ENCODE measurements at regions not wholly inside any gene's neighbourhood (a gene's known extent, or its start where the extent isn't known, plus 50 kb on each side); places are given as distances from the start of the nearest gene placed in this dataset.
"Not testable (repeated sequence)": the region's sequence is repeated elsewhere in the genome, so short reads cannot be mapped to it uniquely, and the experiment has no call there.

DNA sequence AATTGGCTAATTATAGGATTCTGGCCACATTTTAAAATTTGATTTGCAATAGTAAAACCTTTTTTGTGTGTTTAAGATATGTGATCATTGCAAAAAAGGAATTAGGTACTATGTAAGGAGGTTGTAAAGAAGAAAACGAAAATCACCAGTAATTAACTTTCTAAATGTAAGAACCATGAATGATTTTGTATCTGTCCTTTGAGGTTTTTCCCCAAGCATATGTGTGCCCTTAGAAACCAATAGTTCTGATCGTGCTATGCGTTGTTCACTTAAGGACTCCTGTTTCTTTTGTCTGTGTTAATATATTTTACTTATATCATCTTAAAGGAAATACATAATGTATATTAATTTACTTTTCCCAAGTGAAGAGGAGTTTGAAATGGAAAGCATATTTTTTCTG is 410.2 kb downstream of the PSAT1 start:
- H3K4me3 ChIP-seq (ENCODE audit: low read length in 2 of 2), result no peak overlapping the region
- no peak overlapping the region for H3K9ac ChIP-seq (ENCODE audit: low read length in 2 of 2)
- H3K36me3 ChIP-seq (ENCODE audit: control insufficient read depth in 2 of 2, insufficient read depth in 2 of 2, low read length in 2 of 2), result no peaks in the 10 kb centered on the region
- no peak overlapping the region for H3K27ac ChIP-seq (ENCODE audit: low read length)
- H3K4me1 ChIP-seq (ENCODE audit: control insufficient read depth, insufficient read depth, low read length), result no peaks in the 10 kb centered on the region
- no peaks in the 10 kb centered on the region for H3K27me3 ChIP-seq (ENCODE audit: control insufficient read depth in 1 of 2, insufficient read depth in 2 of 2, low read length in 2 of 2)
- no peaks in the 10 kb centered on the region for H3K9me3 ChIP-seq (ENCODE audit: control insufficient read depth in 2 of 2, low read length in 2 of 2)

DNA sequence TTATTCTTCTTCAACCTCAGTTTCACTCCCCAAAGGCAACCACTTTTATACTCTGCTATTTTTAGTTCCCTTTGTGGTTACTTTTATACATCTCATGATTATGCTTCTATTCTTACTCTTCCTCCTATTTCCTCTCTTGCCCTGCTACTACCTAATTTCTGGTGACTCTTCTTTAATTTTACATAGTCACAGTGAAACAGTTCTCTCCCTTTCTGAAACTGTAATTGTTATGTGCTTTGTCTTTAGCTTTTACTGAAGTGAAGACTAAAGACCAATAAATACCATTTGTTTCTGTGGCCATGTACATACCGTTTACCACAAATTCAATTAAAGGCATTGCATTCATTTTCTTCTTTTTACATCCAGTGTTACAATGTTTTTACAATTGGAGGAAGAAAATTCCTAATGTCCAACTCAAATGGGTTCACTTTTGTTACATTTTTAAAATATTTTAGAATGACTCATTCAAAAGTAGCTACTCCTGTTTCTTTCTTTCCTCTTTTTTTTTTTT is 410.6 kb downstream of the PSAT1 start:
- no peaks in the 10 kb centered on the region for H3K36me3 ChIP-seq (ENCODE audit: control insufficient read depth in 2 of 2, insufficient read depth in 2 of 2, low read length in 2 of 2)
- no peak overlapping the region for H3K27ac ChIP-seq (ENCODE audit: low read length)
- H3K27me3 ChIP-seq (ENCODE audit: control insufficient read depth in 1 of 2, insufficient read depth in 2 of 2, low read length in 2 of 2), result no peaks in the 10 kb centered on the region
- H3K9me3 ChIP-seq (ENCODE audit: control insufficient read depth in 2 of 2, low read length in 2 of 2), result no peaks in the 10 kb centered on the region
- H3K4me3 ChIP-seq (ENCODE audit: low read length in 2 of 2), result no peak overlapping the region
- no peak overlapping the region for H3K9ac ChIP-seq (ENCODE audit: low read length in 2 of 2)
- H3K4me1 ChIP-seq (ENCODE audit: control insufficient read depth, insufficient read depth, low read length), result no peaks in the 10 kb centered on the region

DNA sequence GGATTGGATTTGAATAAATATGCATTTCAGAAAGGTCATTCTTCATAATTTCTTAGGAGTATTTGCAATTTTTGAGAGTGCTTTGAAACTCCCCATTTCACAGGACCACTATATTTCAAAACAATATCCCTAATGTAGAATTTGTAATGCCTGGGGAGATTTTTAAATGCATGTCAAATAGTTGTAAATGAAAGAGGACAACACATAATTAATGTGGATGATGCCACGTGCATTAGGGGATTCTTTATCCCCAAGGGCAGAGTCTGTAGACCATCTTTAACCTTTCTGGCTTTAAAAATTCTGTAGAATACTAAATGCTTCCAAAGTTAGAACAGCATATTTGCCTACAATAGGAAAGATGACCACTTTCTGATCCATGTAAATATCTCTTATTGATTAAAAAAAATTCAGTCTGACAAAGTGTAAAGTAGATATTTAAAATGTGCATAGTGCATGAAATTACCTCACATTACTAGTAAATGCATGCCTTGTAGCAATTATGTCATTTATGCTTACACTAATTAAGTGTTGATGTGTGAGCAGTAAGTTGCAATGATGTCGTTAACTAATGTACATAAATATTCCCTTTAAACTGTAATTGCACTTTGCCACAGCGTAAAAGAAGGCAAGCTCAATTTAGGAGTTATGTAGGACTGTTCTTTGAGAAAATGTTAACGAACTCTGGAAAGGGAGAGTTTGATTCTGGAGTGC is 416.1 kb downstream of the PSAT1 start:
- H3K9me3 ChIP-seq (ENCODE audit: control insufficient read depth in 2 of 2, low read length in 2 of 2), result no peaks in the 10 kb centered on the region
- H3K27me3 ChIP-seq (ENCODE audit: control insufficient read depth in 1 of 2, insufficient read depth in 2 of 2, low read length in 2 of 2), result no peaks in the 10 kb centered on the region
- H3K4me3 ChIP-seq (ENCODE audit: low read length in 2 of 2), result no peak overlapping the region
- no peaks in the 10 kb centered on the region for H3K36me3 ChIP-seq (ENCODE audit: control insufficient read depth in 2 of 2, insufficient read depth in 2 of 2, low read length in 2 of 2)
- H3K4me1 ChIP-seq (ENCODE audit: control insufficient read depth, insufficient read depth, low read length), result no peaks in the 10 kb centered on the region
- no peak overlapping the region for H3K27ac ChIP-seq (ENCODE audit: low read length)
- H3K9ac ChIP-seq (ENCODE audit: low read length in 2 of 2), result no peak overlapping the region

DNA sequence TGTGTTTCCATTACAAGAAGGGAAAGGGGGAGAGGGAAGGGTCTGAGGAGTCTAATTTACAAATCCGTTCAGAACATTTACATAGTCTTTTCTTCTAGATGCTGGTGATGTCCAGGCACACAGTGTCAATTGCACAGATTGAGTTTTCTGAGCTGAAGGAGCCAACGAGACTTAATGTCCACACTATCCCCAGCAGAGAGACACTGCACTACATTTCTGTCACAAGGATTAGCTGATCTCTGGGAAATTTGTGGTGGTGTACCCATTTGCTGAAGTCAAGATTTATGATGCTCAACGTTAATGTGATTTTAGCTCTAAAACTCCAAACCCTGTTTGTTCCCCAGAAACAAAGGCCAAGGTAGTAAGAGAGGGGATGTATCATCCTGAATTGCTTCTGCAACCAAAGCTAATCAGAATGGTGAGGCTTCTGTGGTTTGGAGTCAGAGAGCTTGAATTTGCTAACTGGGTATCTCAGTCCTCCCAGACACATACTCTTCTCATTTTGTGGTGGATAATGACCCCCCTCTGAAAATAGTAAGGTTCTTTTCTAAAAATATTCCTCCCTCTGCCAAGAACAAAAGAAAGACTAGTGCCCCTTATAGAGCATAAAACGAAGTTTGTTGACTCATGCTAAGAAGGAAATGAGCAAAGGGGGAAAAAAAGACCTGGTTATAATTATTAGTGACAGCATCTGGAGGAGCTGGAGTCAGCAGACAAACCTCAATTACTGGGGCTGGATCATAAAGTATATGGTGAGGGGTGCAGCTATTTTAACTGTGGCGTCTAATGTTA is 416.9 kb downstream of the PSAT1 start:
- H3K9me3 ChIP-seq (ENCODE audit: control insufficient read depth in 2 of 2, low read length in 2 of 2), result no peaks in the 10 kb centered on the region
- no peak overlapping the region for H3K27ac ChIP-seq (ENCODE audit: low read length)
- no peak overlapping the region for H3K9ac ChIP-seq (ENCODE audit: low read length in 2 of 2)
- H3K27me3 ChIP-seq (ENCODE audit: control insufficient read depth in 1 of 2, insufficient read depth in 2 of 2, low read length in 2 of 2), result no peaks in the 10 kb centered on the region
- no peaks in the 10 kb centered on the region for H3K4me1 ChIP-seq (ENCODE audit: control insufficient read depth, insufficient read depth, low read length)
- no peaks in the 10 kb centered on the region for H3K36me3 ChIP-seq (ENCODE audit: control insufficient read depth in 2 of 2, insufficient read depth in 2 of 2, low read length in 2 of 2)
- H3K4me3 ChIP-seq (ENCODE audit: low read length in 2 of 2), result no peak overlapping the region

DNA sequence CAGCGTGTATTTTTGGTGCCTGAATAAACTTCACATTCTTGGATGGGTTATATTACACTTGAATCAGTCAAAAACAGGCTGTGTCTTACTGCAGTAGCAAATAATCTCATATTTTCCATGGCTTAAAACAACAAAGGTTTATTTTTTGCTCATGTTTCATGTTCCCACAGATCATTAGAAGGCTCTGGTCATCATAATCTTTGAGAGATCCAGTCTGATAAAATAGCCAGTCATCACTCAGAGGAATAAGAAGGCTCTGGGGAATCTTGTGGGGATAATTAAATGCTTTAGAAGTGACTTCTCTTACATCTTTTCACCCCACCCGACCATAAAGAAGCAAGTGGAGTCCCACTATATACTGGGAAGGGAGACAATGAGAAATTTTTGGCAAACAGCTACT is 417.7 kb downstream of the PSAT1 start:
- no peak overlapping the region for H3K27ac ChIP-seq (ENCODE audit: low read length)
- H3K4me3 ChIP-seq (ENCODE audit: low read length in 2 of 2), result no peak overlapping the region
- no peaks in the 10 kb centered on the region for H3K36me3 ChIP-seq (ENCODE audit: control insufficient read depth in 2 of 2, insufficient read depth in 2 of 2, low read length in 2 of 2)
- H3K9me3 ChIP-seq (ENCODE audit: control insufficient read depth in 2 of 2, low read length in 2 of 2), result no peaks in the 10 kb centered on the region
- H3K4me1 ChIP-seq (ENCODE audit: control insufficient read depth, insufficient read depth, low read length), result no peaks in the 10 kb centered on the region
- no peak overlapping the region for H3K9ac ChIP-seq (ENCODE audit: low read length in 2 of 2)
- no peaks in the 10 kb centered on the region for H3K27me3 ChIP-seq (ENCODE audit: control insufficient read depth in 1 of 2, insufficient read depth in 2 of 2, low read length in 2 of 2)

DNA sequence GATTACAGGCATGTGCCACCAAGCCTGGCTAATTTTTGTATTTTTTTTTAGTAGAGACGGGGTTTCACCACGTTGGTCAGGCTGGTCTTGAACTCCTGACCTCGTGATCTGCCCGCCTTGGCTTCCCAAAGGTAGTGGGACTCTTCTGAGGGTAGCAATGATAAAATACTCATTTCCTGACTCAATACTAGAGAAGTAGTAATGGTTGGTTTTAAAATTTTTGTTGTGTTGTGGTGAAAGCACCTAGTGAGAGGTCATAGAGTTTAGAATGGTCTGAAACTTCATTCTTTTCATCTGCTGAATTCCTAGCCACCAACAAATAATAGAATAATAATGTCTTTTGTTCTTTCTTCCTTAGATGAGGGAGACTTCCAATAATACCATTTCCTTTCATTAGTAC is 422.1 kb downstream of the PSAT1 start:
- not testable (repeated sequence) for H3K9me3 ChIP-seq (ENCODE audit: control insufficient read depth in 2 of 2, low read length in 2 of 2); H3K27ac ChIP-seq (ENCODE audit: low read length); H3K4me3 ChIP-seq (ENCODE audit: low read length in 2 of 2); H3K27me3 ChIP-seq (ENCODE audit: control insufficient read depth in 1 of 2, insufficient read depth in 2 of 2, low read length in 2 of 2); H3K4me1 ChIP-seq (ENCODE audit: control insufficient read depth, insufficient read depth, low read length); H3K36me3 ChIP-seq (ENCODE audit: control insufficient read depth in 2 of 2, insufficient read depth in 2 of 2, low read length in 2 of 2); H3K9ac ChIP-seq (ENCODE audit: low read length in 2 of 2)

DNA sequence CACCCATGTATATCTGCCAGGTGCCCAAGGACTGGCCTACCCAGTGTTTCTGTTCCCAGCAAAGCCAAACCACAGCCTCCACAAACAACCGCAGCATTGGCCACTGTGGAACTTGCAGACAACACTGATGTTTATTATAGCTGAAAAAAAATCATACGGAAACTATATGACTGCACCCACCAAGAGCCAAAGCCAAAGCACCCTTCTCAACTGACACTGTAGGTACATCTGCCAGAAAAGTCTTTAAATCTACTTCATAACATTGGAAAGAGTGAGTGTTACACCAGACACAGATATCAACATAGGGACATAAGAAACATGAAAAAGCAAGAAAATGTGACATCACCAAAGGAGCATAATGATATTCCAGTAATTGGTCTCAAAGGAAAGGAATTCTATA is 428.0 kb downstream of the PSAT1 start:
- Histone ChIP-seq H3K36me3 (ENCODE audit: control insufficient read depth in 2 of 2, insufficient read depth in 2 of 2, low read length in 2 of 2) (no peaks in the 10 kb centered on the region), H3K4me1 (ENCODE audit: control insufficient read depth, insufficient read depth, low read length) (no peaks in the 10 kb centered on the region), H3K27me3 (ENCODE audit: control insufficient read depth in 1 of 2, insufficient read depth in 2 of 2, low read length in 2 of 2) (no peaks in the 10 kb centered on the region), H3K4me3 (ENCODE audit: low read length in 2 of 2) (no peak overlapping the region), H3K9ac (ENCODE audit: low read length in 2 of 2) (no peak overlapping the region), H3K27ac (ENCODE audit: low read length) (no peak overlapping the region), H3K9me3 (ENCODE audit: control insufficient read depth in 2 of 2, low read length in 2 of 2) (peaks cover 0 to 3% of the 10 kb centered on the region in 2 donors)

DNA sequence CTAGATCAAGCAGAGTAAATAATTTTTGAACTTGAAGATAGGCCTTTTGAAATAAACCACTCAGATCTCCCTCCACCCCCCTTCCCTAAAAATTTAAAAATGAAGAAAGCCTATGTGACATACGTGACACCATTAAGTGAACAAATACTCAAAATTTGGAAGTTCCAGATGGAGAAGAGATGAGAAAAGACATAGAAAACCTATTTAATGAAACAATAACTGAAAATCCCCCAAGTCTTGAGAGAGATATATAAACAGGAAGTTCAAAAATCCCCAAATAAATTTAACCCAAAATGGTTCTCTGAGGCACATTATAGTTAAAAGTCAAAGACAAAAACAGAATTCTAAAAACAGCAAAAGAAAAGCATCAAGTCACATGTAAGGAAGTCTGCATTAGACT is 428.6 kb downstream of the PSAT1 start:
- Histone ChIP-seq H3K27me3 (ENCODE audit: control insufficient read depth in 1 of 2, insufficient read depth in 2 of 2, low read length in 2 of 2) (no peaks in the 10 kb centered on the region), H3K4me3 (ENCODE audit: low read length in 2 of 2) (no peak overlapping the region), H3K36me3 (ENCODE audit: control insufficient read depth in 2 of 2, insufficient read depth in 2 of 2, low read length in 2 of 2) (no peaks in the 10 kb centered on the region), H3K9me3 (ENCODE audit: control insufficient read depth in 2 of 2, low read length in 2 of 2) (peaks cover 0 to 3% of the 10 kb centered on the region in 2 donors), H3K9ac (ENCODE audit: low read length in 2 of 2) (no peak overlapping the region), H3K27ac (ENCODE audit: low read length) (no peak overlapping the region), H3K4me1 (ENCODE audit: control insufficient read depth, insufficient read depth, low read length) (no peaks in the 10 kb centered on the region)

DNA sequence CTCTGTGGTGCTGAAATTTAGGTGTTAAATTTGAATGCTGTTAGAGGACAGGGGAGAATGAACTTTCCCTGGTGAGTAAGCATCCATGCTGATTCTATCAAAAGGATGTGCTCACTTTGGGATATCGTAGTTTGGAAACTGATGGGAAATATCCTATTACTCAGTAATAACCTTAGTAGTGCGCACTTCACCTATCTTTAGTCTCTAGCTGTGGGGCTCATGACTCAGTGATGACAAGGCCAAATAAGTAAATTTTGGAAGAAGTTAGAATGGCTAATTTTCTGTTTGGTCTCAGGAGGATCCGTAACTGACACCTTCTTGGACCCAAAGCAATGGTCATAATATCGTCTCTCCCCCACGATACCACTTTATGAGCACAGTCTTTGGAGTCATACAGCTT is 448.4 kb downstream of the PSAT1 start:
- Histone ChIP-seq H3K4me3 (ENCODE audit: low read length in 2 of 2) (no peak overlapping the region), H3K27me3 (ENCODE audit: control insufficient read depth in 1 of 2, insufficient read depth in 2 of 2, low read length in 2 of 2) (no peaks in the 10 kb centered on the region), H3K36me3 (ENCODE audit: control insufficient read depth in 2 of 2, insufficient read depth in 2 of 2, low read length in 2 of 2) (no peaks in the 10 kb centered on the region), H3K9ac (ENCODE audit: low read length in 2 of 2) (no peak overlapping the region), H3K9me3 (ENCODE audit: control insufficient read depth in 2 of 2, low read length in 2 of 2) (peaks cover 4% of the 10 kb centered on the region in 2 donors), H3K4me1 (ENCODE audit: control insufficient read depth, insufficient read depth, low read length) (no peaks in the 10 kb centered on the region), H3K27ac (ENCODE audit: low read length) (no peak overlapping the region)

DNA sequence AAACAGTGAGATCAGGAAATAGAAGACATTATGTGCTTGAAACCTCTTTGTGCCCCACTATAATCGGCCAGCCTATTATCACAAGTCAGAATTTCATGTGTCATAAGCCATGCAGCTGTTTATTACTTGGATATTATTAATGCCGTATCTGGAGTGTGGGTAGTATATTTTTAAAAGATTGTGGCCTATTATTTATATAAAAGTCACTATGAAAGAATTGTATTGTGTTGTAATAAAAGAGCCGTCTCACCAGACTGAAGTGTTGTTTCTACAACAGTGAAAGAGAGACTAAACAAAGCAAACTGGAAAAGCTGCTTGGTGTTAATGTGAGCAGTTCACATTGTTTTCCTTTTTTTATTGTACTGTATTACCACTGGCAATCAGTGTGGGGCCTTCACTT is 449.1 kb downstream of the PSAT1 start:
- H3K27me3 ChIP-seq (ENCODE audit: control insufficient read depth in 1 of 2, insufficient read depth in 2 of 2, low read length in 2 of 2), result no peaks in the 10 kb centered on the region
- H3K4me3 ChIP-seq (ENCODE audit: low read length in 2 of 2), result no peak overlapping the region
- H3K4me1 ChIP-seq (ENCODE audit: control insufficient read depth, insufficient read depth, low read length), result no peaks in the 10 kb centered on the region
- peaks cover 2 to 4% of the 10 kb centered on the region in 2 donors for H3K9me3 ChIP-seq (ENCODE audit: control insufficient read depth in 2 of 2, low read length in 2 of 2)
- H3K36me3 ChIP-seq (ENCODE audit: control insufficient read depth in 2 of 2, insufficient read depth in 2 of 2, low read length in 2 of 2), result no peaks in the 10 kb centered on the region
- H3K27ac ChIP-seq (ENCODE audit: low read length), result no peak overlapping the region
- H3K9ac ChIP-seq (ENCODE audit: low read length in 2 of 2), result no peak overlapping the region

DNA sequence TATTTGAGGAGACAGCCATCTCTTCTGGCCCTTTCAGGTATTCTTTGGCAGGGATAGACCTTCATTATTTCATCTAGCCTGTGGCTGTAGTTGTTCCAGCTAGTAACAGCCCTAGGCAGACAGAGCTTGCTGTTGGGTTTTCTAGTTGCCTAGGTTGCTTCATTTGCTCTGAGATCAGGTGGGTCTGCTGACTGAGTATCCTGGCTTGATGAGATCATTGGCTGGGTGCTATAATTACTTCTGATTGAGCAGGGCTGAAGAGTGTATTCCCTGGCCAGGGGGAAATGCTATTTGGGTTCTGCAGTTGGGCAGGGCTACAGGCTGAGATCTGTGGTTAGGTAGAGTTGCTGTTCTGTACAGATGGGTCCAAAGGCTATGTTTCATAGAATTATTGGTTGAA is 456.1 kb downstream of the PSAT1 start:
- Histone ChIP-seq H3K9ac (ENCODE audit: low read length in 2 of 2) (no peak overlapping the region), H3K27ac (ENCODE audit: low read length) (no peak overlapping the region), H3K4me1 (ENCODE audit: control insufficient read depth, insufficient read depth, low read length) (no peaks in the 10 kb centered on the region), H3K27me3 (ENCODE audit: control insufficient read depth in 1 of 2, insufficient read depth in 2 of 2, low read length in 2 of 2) (no peaks in the 10 kb centered on the region), H3K9me3 (ENCODE audit: control insufficient read depth in 2 of 2, low read length in 2 of 2) (peaks cover 0 to 2% of the 10 kb centered on the region in 2 donors), H3K36me3 (ENCODE audit: control insufficient read depth in 2 of 2, insufficient read depth in 2 of 2, low read length in 2 of 2) (no peaks in the 10 kb centered on the region), H3K4me3 (ENCODE audit: low read length in 2 of 2) (no peak overlapping the region)
